Ovary (tissue), 7 donors: ENCODE measurements at regions not wholly inside any gene's neighbourhood (a gene's known extent, or its start where the extent isn't known, plus 50 kb on each side); places are given as distances from the start of the nearest gene placed in this dataset.

Experiments
- DNase-seq, 5 donors: peaks; one replicate each; pipeline ENCODE4 v3.0.0-alpha.2; 2019 to 2020
- H3K27ac ChIP-seq, 2 donors: fragments of 200-600 bp; one replicate each; pipeline versions ENCODE4 v1.5.1 to v1.8.0; 2019 to 2022
- H3K27me3 ChIP-seq: fragments of 200-600 bp; one replicate; pipeline ENCODE4 v1.8.0; 2022
- H3K36me3 ChIP-seq: fragments of 200-600 bp; sonication (generic); one replicate; pipeline ENCODE4 v1.5.1; 2019
- H3K4me1 ChIP-seq: one replicate; pipeline ENCODE4 v1.8.1; 2013; ENCODE audit warnings: mild to moderate bottlenecking, moderate library complexity; ENCODE audit not compliant: insufficient read depth
- H3K4me3 ChIP-seq: fragments of 200-600 bp; sonication (generic); one replicate; pipeline ENCODE4 v1.5.1; 2017
- H3K9me3 ChIP-seq, 2 donors: fragments of 200-600 bp in 1 of 2; sonication (generic) in 1 of 2; one replicate each; pipeline versions ENCODE4 v1.5.1 to v1.8.1; 2013 to 2019; ENCODE audit warnings: mild to moderate bottlenecking in 1 of 2, moderate library complexity in 1 of 2
- CTCF ChIP-seq, 3 donors: fragments of 450-650 bp in 2 of 3; fragments of 200-600 bp in 1 of 3; IDR thresholded peaks; one replicate each; pipeline versions ENCODE4 v1.5.1 to v1.8.0; 2016 to 2022; ENCODE audit warnings: antibody characterized with exemption in 3 of 3, mild to moderate bottlenecking in 1 of 3
- EP300 ChIP-seq: sonication (generic); formaldehyde crosslinking; IDR thresholded peaks from one replicate; pipeline ENCODE4 v1.6.1; 2017; ENCODE audit warnings: antibody characterized with exemption
- POLR2A ChIP-seq: fragments of 450-650 bp; IDR thresholded peaks from one replicate; pipeline ENCODE4 v1.6.1; 2017; ENCODE audit warnings: antibody characterized with exemption, mild to moderate bottlenecking, moderate library complexity
- WGBS, 3 donors: extraction: QIAGEN DNeasy Blood & Tissue Kit in 1 of 3; methylation state at CpG; one replicate each; pipeline versions ENCODE4 v1.1.5 to v1.1.7; 2013 to 2017; 5-methylcytosine and 5-hydroxymethylcytosine counted together
- intact Hi-C, 4 donors: fragments of 100-400 bp; cut with DNase I; formaldehyde crosslinking; loops; one replicate each; pipeline versions ENCODE4 v1.11.0 to v1.15.1; 2022 to 2023
- donor health status: DM: no; HTN: no; CAD: no; lungs with moderate emphysema.
- donor health status: DM: no; HTN: no; CAD: no.
- donor health status: Bipolar disorder and iron deficiency.
- donor health status: DM: no; HTN: no; CAD: no.
- donor health status: DM: yes; HTN: yes; CAD: no.

- Histone ChIP-seq H3K27me3 (no peaks in the 10 kb centered on the region), H3K27ac (no peak overlapping the region), H3K36me3 (no peaks in the 10 kb centered on the region), H3K4me1 (no peaks in the 10 kb centered on the region), H3K9me3 (no peaks in the 10 kb centered on the region), H3K4me3 (no peak overlapping the region)
- DNase-seq, result no peak
- intact Hi-C loops, result no loop called here
- no peak for TF ChIP-seq CTCF (IDR thresholded peaks at IDR 0.05)
- WGBS, 3 donors, result 81 to 90% (median 81%) methylated on average over 1 of the region's 1 CpG
These were observed 853.7 kb downstream of the MCTP2 start for GRCh38 chr15:95085056-95085455.

GRCh38 chr15:95086531-95087252 is 855.3 kb downstream of the MCTP2 start:
- H3K36me3 ChIP-seq, result no peaks in the 10 kb centered on the region

GRCh38 chr15:95087253-95087609 is 855.9 kb downstream of the MCTP2 start:
- Histone ChIP-seq H3K4me3 (no peak overlapping the region), H3K4me1 (no peaks in the 10 kb centered on the region), H3K36me3 (no peaks in the 10 kb centered on the region), H3K27ac (no peak overlapping the region), H3K9me3 (no peaks in the 10 kb centered on the region), H3K27me3 (no peaks in the 10 kb centered on the region)
- TF ChIP-seq POLR2A (no peak), EP300 (no peak), CTCF (IDR thresholded peaks at IDR 0.05) (no peak)
- intact Hi-C loops, result no loop called here
- DNase-seq, result no peak

More at GRCh38 chr15:95086531-95087252, 855.3 kb downstream of the MCTP2 start:
- Histone ChIP-seq H3K27ac (no peak overlapping the region), H3K9me3 (no peaks in the 10 kb centered on the region), H3K4me1 (no peaks in the 10 kb centered on the region), H3K4me3 (no peak overlapping the region), H3K27me3 (no peaks in the 10 kb centered on the region)
- TF ChIP-seq POLR2A (no peak), CTCF (IDR thresholded peaks at IDR 0.05) (no peak), EP300 (no peak)
- WGBS, 3 donors, result 6 to 12% (median 7%) methylated on average over 5 of the region's 5 CpGs
- intact Hi-C loops, result no loop called here
- no peak for DNase-seq

GRCh38 chr15:95091444-95091843 is 860.1 kb downstream of the MCTP2 start:
- intact Hi-C loops, result no loop called here
- WGBS, 3 donors, result 89 to 96% (median 96%) methylated on average over 14 of the region's 14 CpGs
- Histone ChIP-seq H3K9me3 (no peaks in the 10 kb centered on the region), H3K4me3 (no peak overlapping the region), H3K36me3 (no peaks in the 10 kb centered on the region), H3K27ac (no peak overlapping the region), H3K27me3 (no peaks in the 10 kb centered on the region), H3K4me1 (no peaks in the 10 kb centered on the region)
- DNase-seq, result no peak
- TF ChIP-seq CTCF (IDR thresholded peaks at IDR 0.05) (no peak), POLR2A (no peak), EP300 (no peak)
